HG03103 (cell line): ENCODE measurements at regions not wholly inside any gene's neighbourhood (a gene's known extent, or its start where the extent isn't known, plus 50 kb on each side); places are given as distances from the start of the nearest gene placed in this dataset.

Source experiments
- ATAC-seq: cut with Tn5 transposase; IDR thresholded peaks from one replicate; pipeline ENCODE4 v1.9.1; 2021; ENCODE audit warnings: low read depth; ENCODE audit not compliant: unreplicated experiment

- ATAC-seq = no peak
These were observed 426.8 kb downstream of the ADGRL2 start for GRCh38 chr1:82227306-82228095.

DNA sequence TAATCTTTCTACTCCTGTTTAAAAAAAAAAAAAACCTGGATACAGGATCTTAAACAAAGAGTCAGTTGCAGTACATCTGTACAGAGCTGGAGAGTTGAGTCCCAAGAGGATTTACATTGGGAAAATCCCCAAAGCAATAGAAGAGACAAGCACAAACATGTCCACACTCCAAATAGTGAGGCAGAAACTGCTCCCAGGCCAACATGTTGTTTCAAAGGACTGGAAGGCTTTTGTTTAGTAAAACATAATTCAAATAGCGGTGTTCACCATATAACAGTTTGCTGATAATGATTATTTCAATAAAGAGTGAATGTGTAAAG, 425.4 kb downstream of the ADGRL2 start:
- no peak for ATAC-seq

DNA sequence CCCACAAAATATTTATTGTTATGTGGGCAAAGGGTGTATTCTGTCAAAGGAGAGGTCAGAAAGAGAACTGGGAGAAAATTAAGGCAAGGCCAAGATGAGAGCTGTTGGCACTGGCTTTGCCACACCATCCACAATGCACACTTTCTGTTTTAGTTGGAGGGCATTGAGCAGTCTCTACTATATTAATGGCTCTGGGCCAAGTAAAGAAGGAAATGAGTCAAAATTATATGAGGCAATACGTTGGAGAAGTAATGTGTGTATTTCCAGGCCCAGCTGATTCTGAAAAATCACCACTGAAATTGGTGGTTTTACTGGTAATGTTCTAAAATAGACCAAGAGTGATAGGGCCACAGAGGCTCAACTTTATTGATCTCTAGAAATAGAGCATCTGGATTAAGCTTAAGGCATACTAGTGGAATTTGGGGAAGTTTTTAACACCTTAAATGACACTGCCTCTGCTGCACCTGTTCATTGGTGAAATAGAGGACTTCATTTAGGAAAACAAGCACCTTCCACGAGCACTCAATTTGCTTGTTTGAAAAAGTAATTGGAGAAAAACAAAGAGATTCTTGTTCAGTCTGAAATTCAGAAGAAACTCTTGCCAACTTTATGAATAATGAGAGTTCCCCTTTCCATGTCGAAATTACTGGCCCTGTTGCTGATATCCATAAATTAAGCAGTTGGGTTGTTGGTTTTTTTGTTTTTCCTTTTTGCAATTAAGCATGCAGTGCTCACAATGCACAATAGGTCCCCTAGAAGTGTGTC, 424.9 kb downstream of the ADGRL2 start:
- peak; percentile 75 for ATAC-seq

GRCh38 chr1:82223091-82223490, 422.4 kb downstream of the ADGRL2 start:
- no peak for ATAC-seq

GRCh38 chr1:82221721-82222120, 421.0 kb downstream of the ADGRL2 start:
- ATAC-seq = no peak

DNA sequence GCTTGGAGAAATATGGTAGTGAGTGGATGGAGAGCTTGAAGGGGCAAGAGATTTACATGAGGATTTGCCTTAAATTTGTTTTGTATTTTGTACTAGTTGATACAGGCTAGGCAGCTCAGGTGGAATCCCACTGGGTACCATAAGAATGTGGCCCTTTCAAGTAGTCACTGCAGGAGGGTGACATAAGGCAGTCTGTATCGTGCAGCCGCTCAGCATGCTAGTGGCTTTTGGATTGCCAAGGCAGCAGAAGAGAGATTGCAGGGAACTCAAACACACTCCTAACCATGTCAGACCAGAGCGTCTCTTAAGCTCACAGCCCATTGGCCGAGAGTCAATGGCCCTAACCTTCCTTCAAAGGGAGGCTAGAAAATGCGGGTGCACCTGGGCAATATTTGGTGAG, 420.0 kb downstream of the ADGRL2 start:
- no peak for ATAC-seq

DNA sequence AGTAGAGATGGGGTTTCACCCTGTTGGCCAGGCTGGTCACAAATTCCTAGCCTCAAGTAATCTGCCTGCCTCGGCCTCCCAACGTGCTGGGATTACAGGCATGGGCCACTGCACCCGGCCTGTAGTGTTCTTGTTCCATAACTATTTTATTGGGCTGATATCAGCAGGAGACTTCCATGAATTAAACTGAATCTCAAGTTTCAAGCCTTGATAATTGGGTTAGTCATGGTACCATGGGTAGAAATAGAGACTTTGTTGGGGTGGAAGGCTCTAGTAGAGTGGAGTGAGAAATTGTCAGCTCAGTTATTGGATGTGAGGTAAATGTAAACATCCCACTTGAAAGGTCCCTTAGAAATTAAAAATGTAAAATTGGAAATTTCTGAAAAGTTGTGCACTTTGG, 419.1 kb downstream of the ADGRL2 start:
- ATAC-seq = no peak

GRCh38 chr1:82218846-82219245, 418.1 kb downstream of the ADGRL2 start:
- no peak for ATAC-seq

GRCh38 chr1:82215853-82216175, 415.1 kb downstream of the ADGRL2 start:
- no peak for ATAC-seq

DNA sequence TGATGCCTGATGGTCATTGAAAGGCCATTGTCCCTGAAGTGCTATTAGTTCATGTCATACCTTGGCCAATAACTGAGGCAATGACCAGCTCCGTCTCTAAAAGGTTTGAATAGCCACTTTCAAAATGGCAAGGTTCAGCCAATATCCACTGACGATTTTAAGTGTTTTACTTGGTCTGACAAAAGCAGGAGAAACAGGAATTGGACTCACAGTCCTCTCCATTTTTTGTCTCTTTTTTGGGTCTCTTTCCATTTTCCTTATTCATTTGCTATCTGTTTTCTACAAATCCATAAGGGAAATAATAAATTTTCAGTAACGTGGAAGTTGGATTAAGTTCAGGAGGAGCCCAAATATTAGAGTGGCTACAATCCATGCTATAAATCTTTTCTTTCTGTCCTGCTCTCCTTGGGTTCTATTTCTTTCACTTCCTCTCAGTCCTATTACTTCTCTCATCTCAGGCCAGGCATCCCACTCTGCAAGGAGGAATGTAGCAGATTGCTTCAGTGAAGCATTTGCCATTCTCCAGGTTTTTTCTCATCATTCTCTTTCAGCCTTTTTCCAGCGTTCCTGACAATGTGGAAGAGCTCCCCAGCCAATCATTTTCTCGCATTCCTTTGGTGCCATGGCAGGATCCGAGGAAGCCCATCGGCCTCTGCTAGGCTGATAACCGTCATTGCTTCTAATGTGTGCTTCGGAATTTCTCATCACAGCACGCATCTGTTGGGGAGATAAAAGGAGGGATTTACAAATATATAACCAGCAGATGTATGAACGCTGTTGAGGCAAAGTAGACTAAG, 414.5 kb downstream of the ADGRL2 start:
- ATAC-seq = no peak

- ATAC-seq = no peak
These were observed 413.9 kb downstream of the ADGRL2 start for GRCh38 chr1:82214606-82215005.

GRCh38 chr1:82197606-82198005, 396.9 kb downstream of the ADGRL2 start:
- ATAC-seq = no peak

- ATAC-seq = no peak
These were observed 394.5 kb downstream of the ADGRL2 start for GRCh38 chr1:82195245-82195644.

GRCh38 chr1:82185084-82185483, 384.4 kb downstream of the ADGRL2 start:
- ATAC-seq = no peak

DNA sequence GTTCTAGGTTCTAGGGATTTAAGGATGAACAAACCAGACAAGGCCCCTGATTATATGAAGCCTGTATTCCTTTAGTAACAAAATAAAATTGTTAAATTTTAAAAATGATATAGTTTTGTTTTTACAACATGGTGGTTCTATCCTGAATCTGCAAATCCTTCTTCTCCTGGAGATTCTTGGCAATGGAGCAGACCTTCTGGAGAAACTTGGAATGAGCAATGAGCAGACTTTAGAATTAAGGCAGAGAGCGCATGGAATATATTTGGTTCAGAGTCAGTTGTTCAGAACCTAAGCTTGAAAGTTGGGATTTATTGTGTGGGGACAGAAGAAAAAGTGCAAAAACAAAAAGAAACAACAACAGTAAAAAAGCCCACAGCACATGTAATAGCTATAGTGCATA, 381.1 kb downstream of the ADGRL2 start:
- no peak for ATAC-seq

DNA sequence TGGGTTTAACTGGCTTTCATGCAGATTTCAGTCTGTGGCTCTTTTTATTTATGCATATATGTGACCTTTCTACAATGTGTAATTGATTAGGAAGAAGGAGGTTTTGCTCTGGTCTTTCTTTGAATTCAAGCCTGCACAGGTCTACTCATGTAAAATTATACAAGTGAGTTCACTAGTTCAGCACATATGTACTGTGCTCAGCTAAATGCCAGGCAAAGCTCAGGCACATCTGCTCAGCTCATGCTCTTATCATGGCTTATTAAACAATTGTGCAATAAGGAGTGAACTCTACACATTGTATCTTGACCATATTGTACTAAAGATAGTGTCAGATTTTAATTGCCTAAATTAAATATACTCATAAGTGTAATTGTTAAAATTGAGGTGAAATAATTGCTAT, 378.4 kb downstream of the ADGRL2 start:
- ATAC-seq = no peak

DNA sequence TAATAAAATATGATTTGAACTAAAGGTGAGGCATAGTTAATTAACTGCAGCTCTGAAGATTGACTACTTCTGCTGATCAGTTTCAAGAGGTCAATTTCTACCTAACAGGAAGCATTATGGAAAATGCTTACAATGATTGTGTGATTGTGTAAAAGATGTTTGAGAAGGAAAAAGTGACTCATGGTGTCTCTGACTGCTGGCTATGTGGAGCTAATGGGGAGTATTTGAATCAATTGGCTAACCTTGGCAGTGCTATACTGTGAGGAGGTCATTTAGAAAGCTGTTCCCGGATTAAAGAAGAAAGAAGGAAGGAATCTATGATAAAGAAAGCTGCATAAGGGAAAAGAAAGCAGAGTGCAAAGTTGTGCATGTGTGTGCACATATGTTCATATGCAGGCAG, 376.5 kb downstream of the ADGRL2 start:
- no peak for ATAC-seq

DNA sequence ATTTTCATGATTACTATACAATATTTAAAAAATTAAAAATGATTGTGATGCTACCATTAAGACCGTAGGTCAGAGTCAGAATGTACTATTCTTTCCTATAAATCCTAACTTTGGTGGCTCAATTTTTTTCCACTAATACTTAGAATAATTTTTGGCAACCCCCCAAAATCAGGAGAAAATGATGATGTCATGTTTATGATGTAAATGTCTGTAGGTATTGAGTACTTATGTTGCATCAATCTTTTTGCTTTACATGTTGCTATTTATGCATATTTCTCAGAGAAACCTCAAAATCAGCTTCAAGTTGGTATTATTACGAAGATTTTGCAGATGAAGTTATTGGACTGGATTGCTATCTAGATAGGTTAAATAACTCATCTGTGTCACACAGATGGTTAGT, 371.2 kb downstream of the ADGRL2 start:
- no peak for ATAC-seq

DNA sequence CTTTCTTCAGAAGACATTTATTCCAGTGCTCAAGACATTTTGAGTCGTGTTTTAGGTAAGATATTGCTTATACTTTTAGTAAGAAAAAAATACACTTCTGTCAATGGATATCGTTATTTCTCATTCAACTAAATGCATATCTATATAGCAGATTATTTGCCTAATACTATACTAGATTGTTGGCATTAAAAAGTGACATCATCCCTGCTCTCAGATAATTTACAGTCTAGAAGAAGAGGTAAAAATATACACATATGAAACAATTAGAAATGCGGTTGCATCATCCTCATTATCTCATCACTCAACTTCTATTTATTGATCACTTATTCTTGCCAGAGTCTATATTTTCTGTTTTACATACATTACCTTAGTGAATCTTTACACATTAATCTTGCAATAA, 367.7 kb downstream of the ADGRL2 start:
- ATAC-seq = no peak

DNA sequence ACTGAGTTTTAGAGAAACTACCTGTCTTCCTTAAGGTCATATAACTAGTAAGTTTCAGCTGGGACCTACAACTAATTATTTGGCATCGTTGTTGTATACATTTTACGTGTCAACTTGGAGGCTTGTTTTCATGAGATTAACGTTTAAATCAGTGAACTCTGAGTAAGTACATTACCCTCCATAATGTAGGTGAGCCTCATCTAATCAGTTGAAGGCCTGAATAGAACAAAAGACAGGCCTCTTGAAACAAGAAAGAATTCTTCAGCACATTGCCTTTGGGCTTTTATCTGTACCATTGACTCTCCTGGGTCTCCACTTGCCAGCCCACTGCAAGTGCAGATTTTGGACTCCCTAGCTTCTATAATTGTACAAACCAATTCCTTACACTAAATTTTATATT, 364.6 kb downstream of the ADGRL2 start:
- no peak for ATAC-seq
